ENCODE measurements at regions not wholly inside any gene's neighbourhood (a gene's known extent, or its start where the extent isn't known, plus 50 kb on each side); places are given as distances from the start of the nearest gene placed in this dataset.

DNA sequence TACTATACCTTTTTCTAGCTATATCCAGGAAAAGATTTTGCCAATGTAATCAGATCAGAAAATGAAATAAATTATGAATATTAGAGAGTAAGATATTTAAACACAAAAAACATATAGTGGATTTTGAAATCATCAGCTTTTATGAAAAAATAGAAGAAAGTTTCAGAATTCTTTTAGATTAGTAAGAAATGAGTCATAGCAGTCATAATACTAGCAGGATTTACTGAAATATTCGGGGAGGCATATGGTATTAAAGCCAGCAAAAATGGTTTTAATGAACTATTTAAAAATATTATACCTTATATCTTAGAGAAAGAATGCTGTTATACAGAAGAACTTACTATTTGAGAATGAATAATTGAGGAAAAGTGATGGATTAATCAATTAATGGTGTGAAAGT, 303.6 kb upstream of the NUDT12 start:
- TF ChIP-seq CTCF (IDR thresholded peaks at IDR 0.05) (no peak), POLR2A (IDR thresholded peaks at IDR 0.05) (no peak)
